HG03103 (cell line): ENCODE measurements at regions not wholly inside any gene's neighbourhood (a gene's known extent, or its start where the extent isn't known, plus 50 kb on each side); places are given as distances from the start of the nearest gene placed in this dataset.
"Not testable (repeated sequence)": the region's sequence is repeated elsewhere in the genome, so short reads cannot be mapped to it uniquely, and the experiment has no call there.

Experiments used
- ATAC-seq: cut with Tn5 transposase; IDR thresholded peaks from one replicate; pipeline ENCODE4 v1.9.1; 2021; ENCODE audit warnings: low read depth; ENCODE audit not compliant: unreplicated experiment

DNA sequence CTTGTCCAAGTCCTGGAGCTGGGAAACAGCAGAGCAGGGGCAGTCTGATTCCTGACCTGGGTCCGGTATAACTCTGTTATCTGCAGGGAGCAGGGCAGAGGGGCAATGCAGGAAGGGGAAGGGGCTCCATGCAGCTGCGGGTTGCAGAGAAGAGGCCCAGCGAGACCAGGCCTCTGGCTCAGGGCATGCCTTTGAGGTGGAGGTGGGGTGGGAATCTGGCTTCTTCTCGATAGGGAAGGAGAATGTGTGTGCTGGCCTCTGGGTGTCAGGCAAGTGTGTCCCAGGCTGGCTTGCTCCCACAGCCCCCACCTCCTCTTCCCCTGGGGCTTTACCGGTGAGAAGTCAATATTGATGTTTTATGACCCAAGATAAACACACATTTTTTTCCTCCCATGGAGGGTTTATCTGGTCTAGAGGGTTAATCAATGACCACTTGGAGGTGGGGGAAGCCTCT, 187.1 kb upstream of the HAAO start:
- ATAC-seq = no peak

DNA sequence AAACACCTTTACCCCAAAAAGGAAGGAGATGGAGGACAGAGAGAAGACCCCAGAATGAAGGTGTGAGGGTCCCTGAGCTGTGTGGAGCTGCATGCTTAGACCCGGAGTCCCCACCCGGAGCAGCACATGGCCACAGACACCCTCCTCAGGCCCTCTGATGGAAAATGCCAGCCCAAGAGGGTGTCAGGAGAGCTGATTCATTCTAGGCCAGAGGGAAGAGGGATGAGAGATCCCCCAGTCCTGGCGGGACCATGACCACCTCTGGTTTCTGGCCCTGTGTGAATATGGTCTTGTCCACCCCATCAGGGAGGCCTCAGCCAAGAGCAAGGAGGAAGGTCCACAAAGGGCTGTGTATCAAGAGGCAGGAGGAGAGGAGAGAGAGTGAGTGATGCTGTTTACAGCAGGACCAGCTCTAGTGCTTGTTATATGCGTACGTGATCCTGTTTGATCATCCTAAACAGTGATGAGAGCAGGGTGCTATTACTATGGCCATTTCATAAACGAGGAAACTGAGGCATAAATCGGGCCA, 186.6 kb upstream of the HAAO start:
- ATAC-seq = no peak

- ATAC-seq = no peak
Observed at GRCh38 chr2:42978175-42978886, 185.9 kb upstream of the HAAO start.

GRCh38 chr2:42977270-42978174, 185.1 kb upstream of the HAAO start:
- no peak for ATAC-seq

DNA sequence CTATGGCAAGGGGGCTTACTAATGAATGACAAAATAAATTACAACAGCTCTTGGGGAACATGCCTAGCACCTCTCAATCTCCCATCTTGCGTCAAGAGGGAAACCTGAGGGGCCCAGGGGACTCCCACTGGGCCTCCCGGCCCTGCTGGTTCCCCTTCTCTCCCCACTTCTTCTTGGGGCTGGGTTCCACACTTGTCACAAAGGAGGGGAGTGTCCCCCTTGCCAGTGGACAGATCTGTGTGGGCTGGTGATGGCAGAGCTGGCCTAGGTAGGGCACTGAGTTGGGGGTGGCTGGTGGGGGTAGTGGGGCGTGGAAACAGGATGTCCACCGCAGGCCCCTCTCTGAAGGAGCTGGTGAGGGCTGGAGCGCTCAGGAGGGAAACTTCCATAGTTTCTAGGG, 184.0 kb upstream of the HAAO start:
- no peak for ATAC-seq

- ATAC-seq = no peak
Observed at GRCh38 chr2:42974721-42975717, 182.6 kb upstream of the HAAO start.

- no peak for ATAC-seq
Observed at GRCh38 chr2:42974169-42974720, 181.9 kb upstream of the HAAO start.

DNA sequence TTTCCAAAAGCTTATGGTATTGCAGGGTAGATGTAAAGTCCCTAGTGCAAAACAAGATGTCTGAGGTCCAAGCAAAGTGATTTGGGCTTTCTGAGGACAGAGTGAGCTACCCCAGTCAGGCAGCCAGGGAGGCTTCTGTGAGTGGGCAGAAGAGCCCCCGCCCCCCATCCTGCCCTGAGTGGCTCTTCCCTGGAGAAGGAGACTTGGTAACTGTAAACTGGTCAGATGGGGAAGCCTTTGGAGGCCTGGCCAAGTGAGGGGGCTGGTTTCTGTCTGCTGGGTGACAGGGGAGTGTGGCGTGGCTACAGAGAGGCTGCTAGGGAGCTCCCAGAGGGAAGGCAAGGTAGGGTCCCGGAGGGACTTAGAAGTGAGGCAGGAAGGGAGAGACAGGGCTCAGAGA, 181.3 kb upstream of the HAAO start:
- no peak for ATAC-seq

DNA sequence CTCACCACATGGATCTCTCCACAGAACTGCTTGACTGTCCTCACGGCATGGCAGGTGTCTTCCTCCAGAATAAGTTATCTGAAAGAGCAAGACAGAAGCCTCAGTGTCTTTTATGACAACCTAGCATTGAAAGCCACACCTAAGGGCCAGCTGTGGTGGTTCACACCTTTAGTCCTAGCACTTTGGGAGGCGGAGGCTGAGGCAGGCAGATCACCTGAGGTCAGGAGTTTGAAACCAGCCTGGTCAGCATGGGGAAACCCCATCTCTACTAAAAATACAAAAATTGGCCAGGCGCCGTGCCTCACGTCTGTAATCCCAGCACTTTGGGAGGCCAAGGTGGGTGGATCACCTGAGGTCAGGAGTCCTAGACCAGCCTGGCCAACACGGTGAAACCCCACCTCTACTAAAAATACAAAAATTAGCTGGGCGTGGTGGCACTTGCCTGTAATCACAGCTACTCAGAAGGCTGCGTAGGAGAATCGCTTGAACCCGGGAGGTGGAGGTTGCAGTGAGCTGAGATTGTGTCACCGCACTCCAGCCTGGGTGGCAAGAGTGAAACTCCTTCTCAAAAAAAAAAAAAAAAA, 180.6 kb upstream of the HAAO start:
- ATAC-seq = not testable (repeated sequence)

GRCh38 chr2:42971947-42972736, 179.8 kb upstream of the HAAO start:
- no peak for ATAC-seq

DNA sequence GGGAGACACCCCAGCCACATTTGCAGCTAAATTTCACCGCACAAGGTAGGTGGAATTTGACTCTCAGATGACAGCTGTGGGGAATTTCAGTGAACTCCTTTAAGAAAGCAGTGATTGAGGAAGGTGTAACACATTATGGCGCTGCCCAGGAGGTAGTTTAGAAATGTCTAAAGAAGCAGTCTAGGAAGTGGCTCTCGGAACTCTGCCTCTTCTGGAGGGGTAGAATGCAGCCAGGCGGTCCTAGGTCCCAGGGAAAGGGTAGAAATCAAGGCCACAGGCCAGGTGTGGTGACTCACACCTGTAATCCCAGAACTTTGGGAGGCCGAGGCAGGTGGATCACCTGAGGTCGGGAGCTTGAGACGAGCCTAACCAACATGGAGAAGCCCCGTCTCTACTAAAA, 179.0 kb upstream of the HAAO start:
- no peak for ATAC-seq

DNA sequence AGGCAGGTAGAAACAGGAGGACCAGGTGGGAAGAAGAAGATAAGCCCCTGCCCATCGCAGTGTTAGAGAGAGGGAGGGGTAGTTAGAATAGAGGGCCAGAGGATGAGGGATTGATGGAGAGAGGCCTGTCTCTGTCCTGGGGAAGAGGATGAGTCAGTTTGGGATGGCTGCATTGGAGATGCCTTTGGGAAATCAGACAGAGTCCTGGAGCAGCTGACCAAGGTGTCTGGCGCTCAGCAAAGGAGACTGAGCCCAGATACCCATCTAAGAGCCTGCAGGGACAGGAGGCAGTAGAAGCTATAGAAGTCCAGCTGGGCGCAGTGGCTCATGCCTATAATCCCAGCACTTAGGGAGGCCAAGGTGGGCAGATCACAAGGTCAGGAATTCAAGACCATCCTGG, 177.8 kb upstream of the HAAO start:
- no peak for ATAC-seq

DNA sequence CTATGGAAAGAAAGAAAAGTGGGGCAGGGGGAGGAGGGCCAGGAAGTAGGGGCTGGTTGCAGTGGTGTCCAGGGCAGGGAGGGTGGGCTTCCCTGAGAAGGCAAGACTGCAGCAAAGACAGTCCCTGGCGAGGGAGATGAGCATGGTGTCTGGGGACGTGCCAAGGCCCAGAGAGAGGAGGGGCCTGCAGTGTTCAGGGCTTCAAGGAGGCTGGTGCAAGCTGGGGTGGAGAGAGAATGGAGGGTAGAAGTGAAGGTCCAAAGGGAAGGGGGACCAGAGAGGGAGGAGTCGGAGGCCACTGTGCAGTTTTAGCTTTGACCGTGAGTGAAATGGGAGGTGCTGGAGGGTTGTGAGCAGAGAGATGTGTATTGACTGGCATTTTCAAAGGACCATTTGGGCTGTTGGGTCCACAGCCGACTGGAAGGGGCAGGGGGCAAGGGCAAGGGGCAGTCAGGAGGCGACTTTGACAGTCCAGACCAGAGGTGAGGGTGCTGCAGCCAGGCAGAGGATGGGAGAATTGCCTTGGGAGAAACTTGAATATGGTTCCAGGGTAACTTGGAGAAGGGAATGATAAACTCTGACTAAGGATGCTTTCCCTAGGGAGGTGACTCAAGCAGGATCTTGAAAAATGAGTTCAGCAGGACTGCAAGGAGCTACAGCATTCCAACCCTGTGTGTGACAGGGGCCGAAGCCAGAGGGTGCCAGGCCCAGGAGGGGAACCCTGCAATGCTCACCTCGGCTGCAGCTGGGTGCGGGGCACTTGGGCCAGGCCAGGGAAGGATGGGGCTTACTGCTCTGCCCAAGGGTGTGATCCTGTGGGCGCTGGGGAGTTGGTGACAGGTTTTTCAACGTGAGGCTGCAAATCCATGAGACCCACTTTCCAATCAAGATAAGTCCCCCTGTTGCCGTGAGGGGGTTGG, 177.1 kb upstream of the HAAO start:
- no peak for ATAC-seq

DNA sequence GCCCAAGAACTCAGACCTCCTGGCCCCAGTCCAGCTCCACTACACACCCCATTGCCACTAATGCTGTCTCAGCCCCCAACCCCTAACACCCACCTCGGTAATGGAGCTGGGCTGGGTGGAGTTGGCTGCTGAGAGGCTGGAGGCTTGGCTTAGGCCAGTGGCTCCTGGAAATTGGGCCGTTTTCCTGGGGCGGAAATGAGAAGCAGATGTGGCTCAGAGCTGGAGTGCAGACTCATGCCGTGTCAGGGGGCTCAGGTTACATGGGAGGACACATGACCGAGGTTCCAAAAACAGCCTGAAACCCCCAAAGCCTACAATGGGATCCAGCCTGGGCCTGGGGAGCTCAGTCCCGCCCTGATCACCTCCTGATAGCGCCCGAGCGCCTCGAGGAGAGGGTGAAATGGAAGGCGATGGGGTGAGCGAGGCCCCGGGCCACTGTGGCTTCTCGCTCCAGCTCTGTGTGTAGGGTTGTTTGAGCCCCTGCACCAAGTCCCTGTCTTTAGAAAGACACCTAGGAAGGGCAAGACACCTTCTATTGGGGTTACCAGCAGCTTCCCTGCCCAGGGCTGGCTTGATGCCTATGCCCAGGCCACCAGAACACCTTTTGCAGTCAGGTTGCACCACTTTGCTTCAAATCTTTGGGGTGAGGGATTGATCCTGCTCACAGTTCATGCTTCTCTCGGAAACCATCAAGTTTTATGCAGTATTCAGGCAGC, 175.7 kb upstream of the HAAO start:
- no peak for ATAC-seq

DNA sequence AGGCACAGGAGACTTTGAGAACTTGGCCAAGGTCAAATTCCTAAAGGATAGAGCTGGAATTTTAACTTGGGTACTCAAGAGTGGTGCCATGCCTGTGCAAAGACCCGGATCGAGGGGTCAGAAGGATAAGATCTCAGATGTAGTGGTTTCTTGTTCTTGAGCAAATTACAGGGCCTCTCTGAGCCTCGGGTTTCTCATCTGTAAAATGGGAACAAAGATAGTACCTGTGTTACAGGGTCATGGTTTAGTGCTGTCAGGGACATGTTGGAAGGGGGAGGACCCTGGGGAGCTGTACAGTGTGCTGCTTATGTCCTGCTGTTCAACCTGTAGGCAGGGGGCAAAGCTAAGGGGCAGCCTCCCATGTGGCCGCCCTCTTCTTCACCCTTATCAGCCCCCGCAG, 173.5 kb upstream of the HAAO start:
- no peak for ATAC-seq

DNA sequence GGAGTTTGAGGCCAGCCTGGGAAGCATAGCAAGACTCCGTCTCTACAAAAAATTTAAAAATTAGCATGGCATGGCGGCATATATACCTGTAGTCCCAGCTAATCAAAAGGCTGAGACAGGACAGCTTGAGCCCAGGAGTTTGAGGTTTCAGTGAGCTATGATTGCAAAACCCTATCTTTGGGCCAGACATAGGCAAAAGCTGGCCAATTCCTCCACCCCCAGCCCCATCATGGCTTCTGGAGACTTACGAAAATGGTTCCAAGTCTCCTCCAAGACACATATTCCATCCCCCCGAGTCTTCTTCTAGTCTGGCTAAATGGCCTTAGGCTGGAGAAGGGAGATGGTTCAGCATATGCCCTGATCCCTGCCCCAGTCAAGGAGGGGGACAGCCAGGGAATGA, 172.8 kb upstream of the HAAO start:
- no peak for ATAC-seq

DNA sequence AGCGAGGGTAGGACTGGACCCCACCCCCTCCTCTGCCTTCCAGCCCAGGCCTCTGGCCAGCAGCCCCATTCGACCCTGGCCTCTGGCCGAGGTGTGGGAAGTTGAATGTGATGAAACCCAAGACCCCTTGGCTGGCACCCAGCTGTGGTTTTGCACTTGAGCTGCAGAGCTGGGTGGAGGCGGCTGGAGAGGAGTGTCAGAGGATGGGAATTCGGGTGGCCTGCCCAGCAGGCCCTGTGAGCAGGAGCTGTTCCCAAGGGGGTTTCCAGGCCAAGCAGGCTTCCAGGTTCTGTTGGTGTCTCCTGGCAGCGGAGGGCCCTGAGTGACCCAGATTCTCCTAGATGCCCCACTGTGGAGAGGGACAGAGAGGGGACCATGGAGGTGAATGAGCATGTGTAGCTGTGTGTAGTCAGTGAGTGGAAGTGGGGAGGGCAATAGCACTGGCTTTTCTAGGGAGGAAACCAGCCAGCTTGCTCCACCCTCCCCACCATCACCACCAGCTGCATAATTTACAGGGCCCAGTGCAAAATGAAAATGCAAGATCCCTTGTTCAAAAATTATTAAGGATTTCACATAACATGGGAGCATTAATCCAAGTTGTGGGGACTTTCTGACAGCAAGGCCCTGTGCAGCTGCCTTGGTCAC, 172.2 kb upstream of the HAAO start:
- ATAC-seq = no peak
